ENCODE measurements at regions not wholly inside any gene's neighbourhood (a gene's known extent, or its start where the extent isn't known, plus 50 kb on each side); places are given as distances from the start of the nearest gene placed in this dataset.

- no peak for TF ChIP-seq POLR2A (IDR thresholded peaks at IDR 0.05)
- no peak for TF ChIP-seq CTCF (IDR thresholded peaks at IDR 0.05)
- TF ChIP-seq POLR2AphosphoS5 (IDR thresholded peaks at IDR 0.05), result no peak
Measured at GRCh38 chr18:41021089-41021488, 933.9 kb upstream of the PIK3C3 start.

Measured in sigmoid colon (tissue), 4 donors.